ENCODE measurements at regions not wholly inside any gene's neighbourhood (a gene's known extent, or its start where the extent isn't known, plus 50 kb on each side); places are given as distances from the start of the nearest gene placed in this dataset.
A peak's percentile ranks its signal among the peaks of the same experiment; 100 is the strongest.

GRCh38 chr14:98775892-98776291 is 496.1 kb downstream of the BCL11B start:
- ATAC-seq, result peak in 2 of 4 donors; percentile 59 to 76
- H3K4me1 ChIP-seq, result no peaks in the 10 kb centered on the region
- TF ChIP-seq CTCF (IDR thresholded peaks at IDR 0.05), result no peak
- intact Hi-C loops (cut with DNase I), result no loop called here
- no peaks in the 10 kb centered on the region for H3K27me3 ChIP-seq (ENCODE audit: insufficient read depth in 3 of 3, low read length in 2 of 3)
- DNase-seq, result no peak
- no peak overlapping the region for H3K27ac ChIP-seq
- H3K4me3 ChIP-seq, result no peak overlapping the region
- H3K36me3 ChIP-seq (ENCODE audit: insufficient read depth in 1 of 2, low read depth in 1 of 2), result no peaks in the 10 kb centered on the region
- 37 to 52% (median 46%) methylated on average over 2 of the region's 2 CpGs for WGBS, 3 donors
- H3K9me3 ChIP-seq, result no peaks in the 10 kb centered on the region

- no peak overlapping the region for H3K4me3 ChIP-seq
- H3K27me3 ChIP-seq (ENCODE audit: insufficient read depth in 3 of 3, low read length in 2 of 3), result no peaks in the 10 kb centered on the region
- 84 to 89% (median 85%) methylated on average over 5 of the region's 5 CpGs for WGBS, 3 donors
- no peak for TF ChIP-seq CTCF (IDR thresholded peaks at IDR 0.05)
- DNase-seq, result no peak
- H3K36me3 ChIP-seq (ENCODE audit: insufficient read depth in 1 of 2, low read depth in 1 of 2), result no peaks in the 10 kb centered on the region
- H3K27ac ChIP-seq, result no peak overlapping the region
- no peaks in the 10 kb centered on the region for H3K4me1 ChIP-seq
- H3K9me3 ChIP-seq, result no peaks in the 10 kb centered on the region
- no peak for ATAC-seq
- intact Hi-C loops (cut with DNase I), result no loop called here
Measured at GRCh38 chr14:98782062-98782461, 489.9 kb downstream of the BCL11B start.

GRCh38 chr14:98785578-98785977 is 486.4 kb downstream of the BCL11B start:
- Histone ChIP-seq H3K27ac (no peak overlapping the region), H3K27me3 (ENCODE audit: insufficient read depth in 3 of 3, low read length in 2 of 3) (peaks cover 0 to 4% (median 0%) of the 10 kb centered on the region in 3 donors), H3K4me1 (no peaks in the 10 kb centered on the region), H3K36me3 (ENCODE audit: insufficient read depth in 1 of 2, low read depth in 1 of 2) (no peaks in the 10 kb centered on the region), H3K9me3 (no peaks in the 10 kb centered on the region), H3K4me3 (no peak overlapping the region)
- intact Hi-C loops (cut with DNase I), result no loop called here
- 76 to 78% (median 77%) methylated on average over 6 of the region's 6 CpGs for WGBS, 3 donors
- ATAC-seq (no peak), DNase-seq (no peak)
- TF ChIP-seq CTCF (IDR thresholded peaks at IDR 0.05), result no peak

- intact Hi-C loops (cut with DNase I), result no loop called here
- no peaks in the 10 kb centered on the region for H3K36me3 ChIP-seq (ENCODE audit: insufficient read depth in 1 of 2, low read depth in 1 of 2)
- ATAC-seq, result no peak
- no peak for TF ChIP-seq CTCF (IDR thresholded peaks at IDR 0.05)
- H3K9me3 ChIP-seq, result no peaks in the 10 kb centered on the region
- peaks cover 0 to 4% (median 0%) of the 10 kb centered on the region in 3 donors for H3K27me3 ChIP-seq (ENCODE audit: insufficient read depth in 3 of 3, low read length in 2 of 3)
- H3K4me1 ChIP-seq, result no peaks in the 10 kb centered on the region
- no peak for DNase-seq
- 67 to 74% (median 70%) methylated on average over 4 of the region's 4 CpGs for WGBS, 3 donors
- H3K27ac ChIP-seq, result no peak overlapping the region
- H3K4me3 ChIP-seq, result no peak overlapping the region
Measured at GRCh38 chr14:98786456-98786855, 485.5 kb downstream of the BCL11B start.

GRCh38 chr14:98791661-98792060 is 480.3 kb downstream of the BCL11B start:
- H3K4me3 ChIP-seq, result no peak overlapping the region
- ATAC-seq (no peak), DNase-seq (no peak)
- H3K9me3 ChIP-seq, result peaks cover 10% of the 10 kb centered on the region
- no peak overlapping the region for H3K27ac ChIP-seq
- no peaks in the 10 kb centered on the region for H3K36me3 ChIP-seq (ENCODE audit: insufficient read depth in 1 of 2, low read depth in 1 of 2)
- H3K27me3 ChIP-seq (ENCODE audit: insufficient read depth in 3 of 3, low read length in 2 of 3), result peaks cover 0 to 4% (median 0%) of the 10 kb centered on the region in 3 donors
- intact Hi-C loops (cut with DNase I), result no loop called here
- TF ChIP-seq CTCF (IDR thresholded peaks at IDR 0.05), result no peak
- 68 to 87% (median 73%) methylated on average over 3 of the region's 3 CpGs for WGBS, 3 donors
- H3K4me1 ChIP-seq, result no peaks in the 10 kb centered on the region

Data from psoas muscle (tissue), 7 donors.